Colon (tissue), 2 donors: ENCODE measurements at regions not wholly inside any gene's neighbourhood (a gene's known extent, or its start where the extent isn't known, plus 50 kb on each side); places are given as distances from the start of the nearest gene placed in this dataset.
"Not testable (repeated sequence)": the region's sequence is repeated elsewhere in the genome, so short reads cannot be mapped to it uniquely, and the experiment has no call there.

Source experiments
- FAIRE-seq: peaks from 2 replicates; lab custom pipeline; 2012; peaks lifted over from hg19 to GRCh38; lab: Jason Lieb, UNC
- donor health status: control.
- donor health status: control.

- no peak for FAIRE-seq
These were observed 339.1 kb upstream of the CCNH start for GRCh38 chr5:87751824-87752223.

GRCh38 chr5:87746891-87747377 lies 334.2 kb upstream of the CCNH start:
- no peak for FAIRE-seq

- no peak for FAIRE-seq
These were observed 333.6 kb upstream of the CCNH start for GRCh38 chr5:87746341-87746740.

GRCh38 chr5:87741881-87742280 lies 329.2 kb upstream of the CCNH start:
- no peak for FAIRE-seq

GRCh38 chr5:87735923-87736322 lies 323.2 kb upstream of the CCNH start:
- FAIRE-seq, result no peak

GRCh38 chr5:87733897-87734296 lies 321.2 kb upstream of the CCNH start:
- no peak for FAIRE-seq

GRCh38 chr5:87732875-87733768 lies 320.4 kb upstream of the CCNH start:
- FAIRE-seq, result no peak

GRCh38 chr5:87729781-87730180 lies 317.1 kb upstream of the CCNH start:
- no peak for FAIRE-seq

- FAIRE-seq, result no peak
These were observed 309.6 kb upstream of the CCNH start for GRCh38 chr5:87722286-87722685.

- not testable (repeated sequence) for FAIRE-seq
These were observed 305.6 kb upstream of the CCNH start for GRCh38 chr5:87718224-87718925.

GRCh38 chr5:87717761-87718160 lies 305.0 kb upstream of the CCNH start:
- FAIRE-seq, result no peak

GRCh38 chr5:87705876-87706275 lies 293.1 kb upstream of the CCNH start:
- FAIRE-seq, result no peak

- no peak for FAIRE-seq
These were observed 274.2 kb upstream of the CCNH start for GRCh38 chr5:87686975-87687374.

GRCh38 chr5:87686018-87686417 lies 273.3 kb upstream of the CCNH start:
- no peak for FAIRE-seq

GRCh38 chr5:87674235-87674634 lies 261.5 kb upstream of the CCNH start:
- no peak for FAIRE-seq

GRCh38 chr5:87671146-87671545 lies 258.4 kb upstream of the CCNH start:
- no peak for FAIRE-seq

GRCh38 chr5:87665166-87665565 lies 252.4 kb upstream of the CCNH start:
- FAIRE-seq, result no peak

- FAIRE-seq, result no peak
These were observed 249.2 kb upstream of the CCNH start for GRCh38 chr5:87661784-87662566.

- FAIRE-seq, result no peak
These were observed 240.5 kb upstream of the CCNH start for GRCh38 chr5:87653242-87653641.

GRCh38 chr5:87650284-87650683 lies 237.6 kb upstream of the CCNH start:
- FAIRE-seq, result no peak

GRCh38 chr5:87649455-87649854 lies 236.7 kb upstream of the CCNH start:
- FAIRE-seq, result no peak

GRCh38 chr5:87645224-87645623 lies 232.5 kb upstream of the CCNH start:
- FAIRE-seq, result no peak

GRCh38 chr5:87640902-87641301 lies 228.2 kb upstream of the CCNH start:
- no peak for FAIRE-seq
